Adrenal gland (tissue), 9 donors: ENCODE measurements at regions not wholly inside any gene's neighbourhood (a gene's known extent, or its start where the extent isn't known, plus 50 kb on each side); places are given as distances from the start of the nearest gene placed in this dataset.

Source experiments
- DNase-seq, 7 donors: peaks; one replicate each; pipeline ENCODE4 v3.0.0-alpha.2; 2019 to 2020
- H3K27ac ChIP-seq, 5 donors: fragments of 200-600 bp; sonication (generic) in 4 of 5; 1 replicate in 3 of 5; 2 replicates in 2 of 5; pipeline versions ENCODE4 v1.5.1 to v1.8.0; 2016 to 2020; ENCODE audit warnings: mild to moderate bottlenecking in 1 of 5
- H3K27me3 ChIP-seq: fragments of 200-600 bp; 2 replicates; pipeline ENCODE4 v1.8.0; 2021
- H3K36me3 ChIP-seq, 2 donors: fragments of 200-600 bp; replicated peaks in 1 of 2; 1 replicate in 1 of 2; 2 replicates in 1 of 2; pipeline versions ENCODE4 v1.5.1 to v1.8.0; 2018 to 2022
- H3K4me1 ChIP-seq, 2 donors: fragments of 200-600 bp; replicated peaks in 1 of 2; 1 replicate in 1 of 2; 2 replicates in 1 of 2; pipeline versions ENCODE4 v1.5.1 to v1.8.0; 2018 to 2021
- H3K4me3 ChIP-seq, 4 donors: fragments of 200-600 bp; sonication (generic) in 3 of 4; one replicate each; pipeline ENCODE4 v1.5.1; 2016 to 2018
- H3K9me3 ChIP-seq, 3 donors: fragments of 200-600 bp; sonication (generic) in 1 of 3; replicated peaks in 1 of 3; 1 replicate in 2 of 3; 2 replicates in 1 of 3; pipeline versions ENCODE4 v1.5.1 to v1.8.0; 2016 to 2021
- CTCF ChIP-seq, 6 experiments: fragments of 450-650 bp in 4 of 6; fragments of 200-600 bp in 2 of 6; sonication (generic) in 1 of 6; IDR thresholded peaks; 1 replicate in 5 of 6; 2 replicates in 1 of 6; pipeline versions ENCODE4 v1.5.1 to v1.8.0; 2016 to 2021; ENCODE audit warnings: antibody characterized with exemption in 6 of 6, mild to moderate bottlenecking in 2 of 6, moderate library complexity in 1 of 6
- POLR2A ChIP-seq, 2 donors: fragments of 450-650 bp; IDR thresholded peaks; one replicate each; pipeline ENCODE4 v1.6.1; 2017; ENCODE audit warnings: antibody characterized with exemption in 2 of 2, mild to moderate bottlenecking in 2 of 2, moderate library complexity in 1 of 2
- WGBS, 4 donors: extraction: QIAGEN DNeasy Blood & Tissue Kit in 2 of 4; methylation state at CpG; one replicate each; pipeline versions ENCODE4 v1.1.5 to v1.1.7; 2013 to 2017; 5-methylcytosine and 5-hydroxymethylcytosine counted together
- intact Hi-C, 2 donors: fragments of 100-400 bp; cut with DNase I; formaldehyde crosslinking; loops; one replicate each; pipeline versions ENCODE4 v1.14.1 to v1.15.0; 2022 to 2023
- donor health status: healthy with polysubstance abuse.
- donor health status: Bipolar disorder and iron deficiency.
- donor health status: DM: yes; HTN: yes; CAD: no.
- donor health status: DM: no; HTN: no; CAD: no.
- donor health status: DM: no; HTN: no; CAD: no.

- TF ChIP-seq CTCF (IDR thresholded peaks at IDR 0.05): no peak
- no peak for TF ChIP-seq POLR2A (IDR thresholded peaks at IDR 0.05)
- H3K4me3 ChIP-seq: no peak overlapping the region
- H3K36me3 ChIP-seq: no peaks in the 10 kb centered on the region
- H3K4me1 ChIP-seq: peaks cover 0 to 12% of the 10 kb centered on the region in 2 donors
- no peak for DNase-seq
- WGBS, 4 donors: 83 to 87% (median 86%) methylated on average over 3 of the region's 3 CpGs
- H3K27ac ChIP-seq: no peak overlapping the region
- H3K27me3 ChIP-seq: no peaks in the 10 kb centered on the region
- intact Hi-C loops: loop anchor here in 1 of 2 donors (5.0 to 10.0 kb wide), 2 partner anchors 134 to 171 kb away; no protein-coding TSS in a partner anchor
- no peaks in the 10 kb centered on the region for H3K9me3 ChIP-seq
Measured at GRCh38 chr7:33760834-33761233, 144.5 kb upstream of the BMPER start.

GRCh38 chr7:33761449-33762080 is 143.8 kb upstream of the BMPER start:
- Histone ChIP-seq H3K27ac (no peak overlapping the region), H3K4me1 (peaks cover 0 to 12% of the 10 kb centered on the region in 2 donors), H3K4me3 (no peak overlapping the region), H3K9me3 (no peaks in the 10 kb centered on the region), H3K36me3 (no peaks in the 10 kb centered on the region), H3K27me3 (no peaks in the 10 kb centered on the region)
- 88 to 100% (median 95%) methylated on average over 4 to 7 of the region's 7 CpGs for WGBS, 4 donors
- TF ChIP-seq CTCF (IDR thresholded peaks at IDR 0.05) (no peak), POLR2A (IDR thresholded peaks at IDR 0.05) (no peak)
- DNase-seq: no peak
- intact Hi-C loops: loop anchor here in 1 of 2 donors (5.0 to 10.0 kb wide), 2 partner anchors 133 to 171 kb away; no protein-coding TSS in a partner anchor

GRCh38 chr7:33762151-33762910 is 143.0 kb upstream of the BMPER start:
- 82 to 93% (median 90%) methylated on average over 6 of the region's 6 CpGs for WGBS, 4 donors
- intact Hi-C loops: loop anchor here in 1 of 2 donors (5.0 to 10.0 kb wide), 2 partner anchors 132 to 170 kb away; no protein-coding TSS in a partner anchor

More at GRCh38 chr7:33762151-33762910, 143.0 kb upstream of the BMPER start:
- Histone ChIP-seq H3K4me1 (peaks cover 0 to 12% of the 10 kb centered on the region in 2 donors), H3K9me3 (no peaks in the 10 kb centered on the region), H3K27me3 (no peaks in the 10 kb centered on the region), H3K4me3 (no peak overlapping the region), H3K27ac (no peak overlapping the region), H3K36me3 (no peaks in the 10 kb centered on the region)
- DNase-seq: no peak
- TF ChIP-seq CTCF (IDR thresholded peaks at IDR 0.05): no peak
- no peak for TF ChIP-seq POLR2A (IDR thresholded peaks at IDR 0.05)
